Endothelial cell of umbilical vein (primary cell): ENCODE measurements at regions not wholly inside any gene's neighbourhood (a gene's known extent, or its start where the extent isn't known, plus 50 kb on each side); places are given as distances from the start of the nearest gene placed in this dataset.

ENCODE experiments used
- BruUV-seq: library from RNA; stranded (reverse); fragments of 400-500 nt; replicated peaks from 2 replicates; lab custom pipeline; 2021; lab: Mats Ljungman, UMichigan
- CTCF ChIA-PET: fragments of 300-600, 350-600 bp; sonication (Branson Sonifier 250); formaldehyde crosslinking; loops from one replicate; lab custom pipeline; 2021; ENCODE audit warnings: antibody characterized with exemption, inconsistent platforms; lab: Charles Lee
- POLR2A ChIA-PET: fragments of 300-600, 350-600 bp; sonication (Branson Sonifier 250); formaldehyde crosslinking; loops from one replicate; lab custom pipeline; 2021; ENCODE audit warnings: antibody characterized with exemption, inconsistent platforms; lab: Charles Lee
- DNase-seq: peaks from one replicate; pipeline ENCODE4 v3.0.0-alpha.2; 2011; ENCODE audit warnings: low read depth, low spot score
- FAIRE-seq: peaks from 2 replicates; lab custom pipeline; 2011; peaks lifted over from hg19 to GRCh38; lab: Jason Lieb, UNC
- H2AFZ ChIP-seq: 2 replicates; pipeline ENCODE4 v1.6.0; 2012; ENCODE audit warnings: low read depth, low read length, control low read depth, inconsistent platforms
- H3K27ac ChIP-seq: 2 replicates; pipeline ENCODE4 v1.5.1; 2011; ENCODE audit warnings: low read depth, mild to moderate bottlenecking, control low read depth, low read length, moderate library complexity; ENCODE audit not compliant: insufficient read depth
- H3K27me3 ChIP-seq, 2 experiments: 2 replicates each; pipeline versions ENCODE4 v1.6.0 to v1.6.1; 2011; ENCODE audit warnings: low read length in 2 of 2, mixed read lengths in 1 of 2; ENCODE audit not compliant: control insufficient read depth in 2 of 2, insufficient read depth in 2 of 2
- H3K36me3 ChIP-seq, 2 experiments: 2 replicates in 1 of 2; 3 replicates in 1 of 2; pipeline ENCODE4 v1.5.1; 2011; ENCODE audit warnings: low read length in 2 of 2, mild to moderate bottlenecking in 1 of 2, moderate library complexity in 1 of 2; ENCODE audit not compliant: control insufficient read depth in 2 of 2, insufficient read depth in 2 of 2; ENCODE audit errors: extremely low read depth in 1 of 2
- H3K4me1 ChIP-seq: 3 replicates; pipeline ENCODE4 v1.5.1; 2011; ENCODE audit warnings: mild to moderate bottlenecking, low read length; ENCODE audit not compliant: control insufficient read depth, insufficient read depth; ENCODE audit errors: extremely low read depth
- H3K4me2 ChIP-seq: 2 replicates; pipeline ENCODE4 v1.6.1; 2011; ENCODE audit warnings: low read length, control low read depth, mixed read lengths; ENCODE audit not compliant: insufficient read depth
- H3K4me3 ChIP-seq, 3 experiments: fragments of 200-600 bp in 1 of 3; sonication (generic), shearing (Covaris generic) in 1 of 3; replicated peaks in 1 of 3; 2 replicates each; pipeline ENCODE4 v1.5.1; 2011 to 2016; ENCODE audit warnings: control low read depth in 3 of 3, low read length in 3 of 3, mild to moderate bottlenecking in 2 of 3, inconsistent platforms in 1 of 3, low read depth in 1 of 3, moderate library complexity in 1 of 3; ENCODE audit not compliant: insufficient read depth in 1 of 3
- H3K79me2 ChIP-seq: 2 replicates; pipeline ENCODE4 v1.6.0; 2012; ENCODE audit warnings: low read length, inconsistent platforms; ENCODE audit not compliant: control insufficient read depth, insufficient read depth
- H3K9ac ChIP-seq: replicated peaks from 2 replicates; pipeline ENCODE3; 2011; ENCODE audit warnings: low read length, control low read depth; ENCODE audit not compliant: insufficient read depth; ENCODE audit errors: extremely low read depth
- H3K9me1 ChIP-seq: replicated peaks from 3 replicates; pipeline ENCODE4 v1.6.0; 2011; ENCODE audit warnings: mild to moderate bottlenecking, low read length; ENCODE audit not compliant: control insufficient read depth, insufficient read depth; ENCODE audit errors: extremely low read depth
- H3K9me3 ChIP-seq: replicated peaks from 2 replicates; pipeline ENCODE4 v1.5.1; 2012; ENCODE audit warnings: low read length, inconsistent platforms; ENCODE audit not compliant: control insufficient read depth, insufficient read depth
- H4K20me1 ChIP-seq: replicated peaks from 2 replicates; pipeline ENCODE3; 2011; ENCODE audit warnings: mild to moderate bottlenecking, low read length; ENCODE audit not compliant: control insufficient read depth, insufficient read depth; ENCODE audit errors: extremely low read depth
- EZH2 ChIP-seq: IDR thresholded peaks from 2 replicates; pipeline ENCODE4 v1.6.1; 2012; ENCODE audit warnings: borderline replicate concordance, low read depth, mild to moderate bottlenecking, moderate library complexity, low read length, inconsistent platforms; ENCODE audit not compliant: severe bottlenecking
- FOS ChIP-seq: IDR thresholded peaks from 2 replicates; pipeline ENCODE4 v1.6.1; 2011; ENCODE audit warnings: mild to moderate bottlenecking, low read length, moderate library complexity, borderline replicate concordance; ENCODE audit not compliant: insufficient read depth
- GATA2 ChIP-seq: IDR thresholded peaks from 2 replicates; pipeline ENCODE4 v1.7.0; 2011; ENCODE audit warnings: low read depth, mild to moderate bottlenecking, moderate library complexity, mixed read lengths, low read length; ENCODE audit not compliant: insufficient read length, insufficient read depth
- JUN ChIP-seq: IDR thresholded peaks from 2 replicates; pipeline ENCODE4 v1.6.1; 2011; ENCODE audit warnings: borderline replicate concordance, low read depth; ENCODE audit not compliant: insufficient read length, insufficient read depth
- MAX ChIP-seq: IDR thresholded peaks from 2 replicates; pipeline ENCODE4 v1.6.1; 2011; ENCODE audit not compliant: insufficient read depth, insufficient read length
- MYC ChIP-seq: IDR thresholded peaks from one replicate; pipeline ENCODE4 v1.6.1; 2011; ENCODE audit warnings: mild to moderate bottlenecking, low read depth, low read length
- POLR2A ChIP-seq: IDR thresholded peaks from 2 replicates; pipeline ENCODE4 v1.6.1; 2012; ENCODE audit warnings: low read depth, mild to moderate bottlenecking, control low read depth, low read length
- POLR2AphosphoS5 ChIP-seq: IDR thresholded peaks from 2 replicates; pipeline ENCODE4 v1.6.1; 2012; ENCODE audit warnings: low read depth, mild to moderate bottlenecking, control low read depth, low read length, moderate library complexity; ENCODE audit not compliant: insufficient read depth
- dilution Hi-C: fragments of 300-500 bp; cut with MboI; formaldehyde crosslinking; loops from one replicate; pipeline ENCODE4 v1.15.0; 2019; ENCODE audit warnings: low sequenced_read_pairs; ENCODE audit not compliant: extremely low pct_ligation_motif_present
- intact Hi-C: fragments of 100-400 bp; cut with micrococcal nuclease; formaldehyde crosslinking; loops from one replicate; pipeline ENCODE4 v1.10.0; 2022
- TF ChIP-seq, protein P1 (sequence below), 2 donors: IDR thresholded peaks; 1 replicate in 1 of 2; 2 replicates in 1 of 2; pipeline ENCODE4 v1.5.1; 2011; ENCODE audit warnings: low read length in 2 of 2, mild to moderate bottlenecking in 2 of 2, moderate library complexity in 2 of 2, control low read depth in 1 of 2, inconsistent platforms in 1 of 2, low read depth in 1 of 2; ENCODE audit not compliant: insufficient read depth in 1 of 2; ENCODE audit errors: extremely low read depth in 1 of 2

- H3K4me3 ChIP-seq = no peak overlapping the region
- H3K79me2 ChIP-seq = no peaks in the 10 kb centered on the region
- H3K9ac ChIP-seq = no peak overlapping the region
- FAIRE-seq (no peak), DNase-seq (no peak)
- no peaks in the 10 kb centered on the region for H3K9me1 ChIP-seq
- H3K9me3 ChIP-seq = no peaks in the 10 kb centered on the region
- TF ChIP-seq EZH2 = no peak
- TF ChIP-seq, protein P1, sequence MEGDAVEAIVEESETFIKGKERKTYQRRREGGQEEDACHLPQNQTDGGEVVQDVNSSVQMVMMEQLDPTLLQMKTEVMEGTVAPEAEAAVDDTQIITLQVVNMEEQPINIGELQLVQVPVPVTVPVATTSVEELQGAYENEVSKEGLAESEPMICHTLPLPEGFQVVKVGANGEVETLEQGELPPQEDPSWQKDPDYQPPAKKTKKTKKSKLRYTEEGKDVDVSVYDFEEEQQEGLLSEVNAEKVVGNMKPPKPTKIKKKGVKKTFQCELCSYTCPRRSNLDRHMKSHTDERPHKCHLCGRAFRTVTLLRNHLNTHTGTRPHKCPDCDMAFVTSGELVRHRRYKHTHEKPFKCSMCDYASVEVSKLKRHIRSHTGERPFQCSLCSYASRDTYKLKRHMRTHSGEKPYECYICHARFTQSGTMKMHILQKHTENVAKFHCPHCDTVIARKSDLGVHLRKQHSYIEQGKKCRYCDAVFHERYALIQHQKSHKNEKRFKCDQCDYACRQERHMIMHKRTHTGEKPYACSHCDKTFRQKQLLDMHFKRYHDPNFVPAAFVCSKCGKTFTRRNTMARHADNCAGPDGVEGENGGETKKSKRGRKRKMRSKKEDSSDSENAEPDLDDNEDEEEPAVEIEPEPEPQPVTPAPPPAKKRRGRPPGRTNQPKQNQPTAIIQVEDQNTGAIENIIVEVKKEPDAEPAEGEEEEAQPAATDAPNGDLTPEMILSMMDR (IDR thresholded peaks at IDR 0.05; ENCODE audit: extremely low read depth in 1 of 2, insufficient read depth in 1 of 2, low read depth in 1 of 2, low read length in 2 of 2) = no peak
- no peak for TF ChIP-seq POLR2AphosphoS5
- TF ChIP-seq FOS = no peak
- TF ChIP-seq POLR2A = no peak
- no peak for TF ChIP-seq MYC
- no peak for TF ChIP-seq MAX
- no peak for TF ChIP-seq GATA2
- TF ChIP-seq JUN = no peak
- intact Hi-C loops (no loop called here), dilution Hi-C loops (no loop called here)
- CTCF ChIA-PET = no interaction called here
- no TSS peak for BruUV-seq
- no peak overlapping the region for H3K4me2 ChIP-seq
- no peaks in the 10 kb centered on the region for H3K27me3 ChIP-seq
- no peaks in the 10 kb centered on the region for H3K4me1 ChIP-seq
- POLR2A ChIA-PET = no interaction called here
- no peak overlapping the region for H3K27ac ChIP-seq
- H4K20me1 ChIP-seq = no peaks in the 10 kb centered on the region
- H2AFZ ChIP-seq = no peak overlapping the region
- no peaks in the 10 kb centered on the region for H3K36me3 ChIP-seq
These were observed 162.7 kb upstream of the IRX2 start for GRCh38 chr5:2914022-2914661.
